Stomach (tissue), 8 donors: ENCODE measurements at regions not wholly inside any gene's neighbourhood (a gene's known extent, or its start where the extent isn't known, plus 50 kb on each side); places are given as distances from the start of the nearest gene placed in this dataset.

ENCODE experiments used
- DNase-seq, 2 donors: peaks; one replicate each; pipeline versions ENCODE4 v3.0.0 to v3.0.0-alpha.2; 2013 to 2019
- H3K27ac ChIP-seq, 5 donors: fragments of 200-600 bp in 4 of 5; sonication (generic) in 4 of 5; one replicate each; pipeline ENCODE4 v1.5.1; 2013 to 2019; ENCODE audit warnings: mild to moderate bottlenecking in 1 of 5, moderate library complexity in 1 of 5
- H3K27me3 ChIP-seq, 3 donors: fragments of 200-600 bp; sonication (generic); one replicate each; pipeline ENCODE4 v1.5.1; 2017 to 2019; ENCODE audit warnings: mixed run types in 1 of 3
- H3K36me3 ChIP-seq, 4 donors: fragments of 200-600 bp; sonication (generic); 1 replicate in 3 of 4; 2 replicates in 1 of 4; pipeline ENCODE4 v1.5.1; 2016 to 2019
- H3K4me1 ChIP-seq, 4 donors: fragments of 200-600 bp; sonication (generic); one replicate each; pipeline ENCODE4 v1.5.1; 2016 to 2019
- H3K4me3 ChIP-seq, 4 donors: fragments of 200-600 bp; sonication (generic) in 3 of 4; one replicate each; pipeline ENCODE4 v1.5.1; 2016 to 2019; ENCODE audit warnings: mild to moderate bottlenecking in 1 of 4
- H3K9me3 ChIP-seq, 4 donors: fragments of 200-600 bp; sonication (generic); one replicate each; pipeline ENCODE4 v1.5.1; 2016 to 2019
- EP300 ChIP-seq: sonication (generic); formaldehyde crosslinking; IDR thresholded peaks from one replicate; pipeline ENCODE4 v1.6.1; 2017; ENCODE audit warnings: antibody characterized with exemption
- POLR2A ChIP-seq, 4 donors: fragments of 450-650 bp; IDR thresholded peaks; one replicate each; pipeline ENCODE4 v1.6.1; 2016; ENCODE audit warnings: antibody characterized with exemption in 4 of 4, control low read depth in 2 of 4, mild to moderate bottlenecking in 1 of 4, moderate library complexity in 1 of 4
- POLR2AphosphoS5 ChIP-seq, 3 donors: sonication (generic); formaldehyde crosslinking; IDR thresholded peaks; one replicate each; pipeline ENCODE4 v1.6.1; 2016; ENCODE audit warnings: antibody characterized with exemption in 3 of 3
- WGBS, 5 donors: extraction: QIAGEN DNeasy Blood & Tissue Kit in 3 of 5; methylation state at CpG; one replicate each; pipeline versions ENCODE4 v1.1.5 to v1.1.7; 2013 to 2018; 5-methylcytosine and 5-hydroxymethylcytosine counted together
- intact Hi-C: fragments of 100-400 bp; cut with DNase I; formaldehyde crosslinking; loops from one replicate; pipeline ENCODE4 v1.15.1; 2023; ENCODE audit warnings: low total_unique reads
- TF ChIP-seq, protein P1 (sequence below), 7 experiments: fragments of 450-650 bp in 4 of 7; fragments of 200-600 bp in 3 of 7; sonication (generic) in 3 of 7; IDR thresholded peaks; one replicate each; pipeline ENCODE4 v1.5.1; 2016 to 2019; ENCODE audit warnings: antibody characterized with exemption in 7 of 7, control low read depth in 2 of 7, mild to moderate bottlenecking in 1 of 7
- donor health status: healthy with polysubstance abuse.
- donor health status: Bipolar disorder and iron deficiency.
- donor health status: healthy.

DNA sequence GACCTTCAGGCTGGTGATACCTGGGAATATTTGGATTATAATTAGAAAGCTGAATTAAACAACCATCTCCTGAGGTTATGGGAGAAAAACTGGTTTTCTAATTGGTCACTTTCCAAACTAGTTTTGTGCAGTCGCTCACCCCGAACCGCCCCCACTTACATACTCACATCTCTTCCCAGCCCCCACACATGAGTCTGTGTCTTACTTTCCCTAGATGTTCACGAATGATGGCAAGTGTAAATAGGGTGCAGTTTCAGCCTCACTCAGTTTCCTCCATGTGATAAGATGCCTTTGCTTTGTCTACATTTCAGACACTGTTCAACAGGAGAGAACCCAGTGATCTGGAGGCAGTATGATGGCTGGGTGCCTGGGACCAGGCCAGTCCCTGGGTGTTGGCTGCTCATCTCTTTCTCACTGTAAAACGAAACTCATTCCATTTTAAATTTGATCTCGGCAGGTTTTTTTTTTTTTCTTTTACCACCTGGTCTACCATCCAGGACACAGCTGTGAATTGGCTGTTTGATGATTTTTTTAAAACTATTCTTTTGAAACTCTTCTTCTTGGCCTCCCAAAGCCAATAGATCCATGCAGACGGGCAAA lies 164.3 kb upstream of the RAB4A start:
- no peaks in the 10 kb centered on the region for H3K9me3 ChIP-seq
- no peak overlapping the region for H3K4me3 ChIP-seq
- TF ChIP-seq POLR2AphosphoS5 (IDR thresholded peaks at IDR 0.05), result no peak
- no peak for TF ChIP-seq POLR2A (IDR thresholded peaks at IDR 0.05)
- TF ChIP-seq EP300, result no peak
- TF ChIP-seq, protein P1, sequence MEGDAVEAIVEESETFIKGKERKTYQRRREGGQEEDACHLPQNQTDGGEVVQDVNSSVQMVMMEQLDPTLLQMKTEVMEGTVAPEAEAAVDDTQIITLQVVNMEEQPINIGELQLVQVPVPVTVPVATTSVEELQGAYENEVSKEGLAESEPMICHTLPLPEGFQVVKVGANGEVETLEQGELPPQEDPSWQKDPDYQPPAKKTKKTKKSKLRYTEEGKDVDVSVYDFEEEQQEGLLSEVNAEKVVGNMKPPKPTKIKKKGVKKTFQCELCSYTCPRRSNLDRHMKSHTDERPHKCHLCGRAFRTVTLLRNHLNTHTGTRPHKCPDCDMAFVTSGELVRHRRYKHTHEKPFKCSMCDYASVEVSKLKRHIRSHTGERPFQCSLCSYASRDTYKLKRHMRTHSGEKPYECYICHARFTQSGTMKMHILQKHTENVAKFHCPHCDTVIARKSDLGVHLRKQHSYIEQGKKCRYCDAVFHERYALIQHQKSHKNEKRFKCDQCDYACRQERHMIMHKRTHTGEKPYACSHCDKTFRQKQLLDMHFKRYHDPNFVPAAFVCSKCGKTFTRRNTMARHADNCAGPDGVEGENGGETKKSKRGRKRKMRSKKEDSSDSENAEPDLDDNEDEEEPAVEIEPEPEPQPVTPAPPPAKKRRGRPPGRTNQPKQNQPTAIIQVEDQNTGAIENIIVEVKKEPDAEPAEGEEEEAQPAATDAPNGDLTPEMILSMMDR (IDR thresholded peaks at IDR 0.05), result no peak
- no peak overlapping the region for H3K27ac ChIP-seq
- H3K4me1 ChIP-seq, result peaks cover 26 to 70% (median 51%) of the 10 kb centered on the region in 4 donors
- WGBS, 5 donors, result 73 to 88% (median 83%) methylated on average over 7 of the region's 7 CpGs
- intact Hi-C loops, result no loop called here
- H3K27me3 ChIP-seq, result no peaks in the 10 kb centered on the region
- DNase-seq, result no peak
- H3K36me3 ChIP-seq, result no peaks in the 10 kb centered on the region

DNA sequence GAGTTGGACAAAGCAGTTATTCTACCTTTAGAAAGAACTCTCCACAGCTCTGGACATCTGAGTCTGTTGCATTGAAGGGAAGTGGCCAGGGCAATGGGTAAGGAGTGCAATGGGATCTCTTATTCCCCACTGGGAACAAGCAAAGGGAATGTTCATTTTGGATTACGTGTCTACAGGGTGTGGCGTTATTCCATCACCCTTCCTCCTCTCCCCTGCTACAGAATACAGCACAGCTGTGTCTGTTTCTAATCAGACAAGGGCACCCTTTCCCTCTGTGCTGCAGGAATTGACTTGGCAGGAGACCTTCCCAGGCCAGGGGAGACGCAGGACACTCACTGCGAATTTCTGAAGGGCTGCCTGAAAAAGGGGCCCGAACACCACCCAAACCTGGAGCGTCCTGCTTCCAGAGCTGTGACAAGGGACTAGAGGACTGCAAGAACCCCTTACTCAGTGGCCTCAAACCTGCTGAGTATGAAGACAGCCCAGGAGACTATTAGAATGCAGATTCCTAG lies 163.6 kb upstream of the RAB4A start:
- intact Hi-C loops, result no loop called here
- H3K27me3 ChIP-seq, result no peaks in the 10 kb centered on the region
- H3K27ac ChIP-seq, result no peak overlapping the region
- no peak for DNase-seq
- peaks cover 32 to 77% (median 59%) of the 10 kb centered on the region in 4 donors for H3K4me1 ChIP-seq
- 70 to 89% (median 81%) methylated on average over 5 to 6 of the region's 6 CpGs for WGBS, 5 donors
- TF ChIP-seq POLR2AphosphoS5 (IDR thresholded peaks at IDR 0.05) (no peak), EP300 (no peak), POLR2A (IDR thresholded peaks at IDR 0.05) (no peak)
- TF ChIP-seq, protein P1 (IDR thresholded peaks at IDR 0.05), result no peak
- no peaks in the 10 kb centered on the region for H3K9me3 ChIP-seq
- H3K36me3 ChIP-seq, result no peaks in the 10 kb centered on the region
- no peak overlapping the region for H3K4me3 ChIP-seq

DNA sequence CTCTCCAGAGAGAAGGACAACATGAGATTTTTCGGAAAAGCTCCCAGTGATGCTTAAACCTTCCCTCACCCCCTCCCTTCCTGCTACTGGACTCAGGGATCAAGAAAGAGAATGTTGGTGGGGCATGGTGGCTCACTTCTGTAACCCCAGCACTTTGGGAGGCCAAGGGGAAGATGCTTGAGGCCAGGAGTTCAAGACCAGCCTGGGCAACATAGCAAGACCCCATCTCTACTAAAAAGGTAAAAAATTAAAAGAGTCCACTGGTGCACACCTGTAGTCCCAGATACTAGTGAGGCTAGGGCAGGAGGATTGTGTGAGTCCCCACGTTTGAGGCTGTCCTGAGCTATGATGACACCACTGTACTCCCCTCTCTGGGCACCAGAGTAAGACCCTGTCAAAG lies 162.9 kb upstream of the RAB4A start:
- Histone ChIP-seq H3K4me1 (peaks cover 35 to 78% (median 56%) of the 10 kb centered on the region in 4 donors), H3K36me3 (no peaks in the 10 kb centered on the region), H3K4me3 (no peak overlapping the region), H3K9me3 (no peaks in the 10 kb centered on the region), H3K27me3 (no peaks in the 10 kb centered on the region), H3K27ac (peak overlapping the region in 2 of 5 donors; percentile 76 to 85)
- intact Hi-C loops, result no loop called here
- no peak for DNase-seq
- no peak for TF ChIP-seq EP300
- TF ChIP-seq, protein P1 (IDR thresholded peaks at IDR 0.05), result no peak
- WGBS, 5 donors, result 68 to 93% (median 90%) methylated on average over 2 of the region's 2 CpGs

DNA sequence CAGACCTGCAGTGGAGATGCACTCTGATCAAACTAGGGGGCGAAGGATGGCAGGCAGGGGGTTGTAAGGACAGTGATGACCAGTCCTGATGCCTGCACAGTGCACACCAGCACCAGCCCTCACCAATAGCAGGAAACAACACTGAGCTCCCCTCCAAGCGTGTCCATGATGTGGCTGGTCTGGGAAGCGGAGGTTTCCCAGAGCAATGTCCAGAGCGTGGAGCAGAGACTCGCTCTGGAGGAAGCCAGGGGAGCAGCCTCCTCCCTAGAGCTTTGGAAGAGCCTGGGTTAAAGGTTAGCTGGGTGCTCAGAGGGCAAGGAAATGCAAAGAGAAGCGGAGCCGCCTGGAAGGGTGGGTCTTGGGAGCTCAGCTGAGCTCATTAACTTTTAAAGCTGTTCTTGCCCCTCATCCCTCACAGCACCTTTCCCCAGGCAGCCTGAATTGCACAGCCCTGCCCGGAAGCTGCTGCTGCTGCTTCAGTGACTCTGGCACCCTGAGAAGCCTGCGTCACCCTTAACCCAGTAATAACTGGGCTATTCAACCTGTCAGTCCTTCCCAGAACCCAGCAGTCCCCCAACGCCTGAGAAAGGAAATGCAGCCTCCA lies 162.2 kb upstream of the RAB4A start:
- peak; percentile 53 to 84 for DNase-seq
- H3K27ac ChIP-seq, result peak overlapping the region in 4 of 5 donors; percentile 45 to 85 (median 70)
- 51 to 71% (median 68%) methylated on average over 10 of the region's 10 CpGs for WGBS, 5 donors

More for the DNA sequence above, 162.2 kb upstream of the RAB4A start:
- Histone ChIP-seq H3K4me1 (peaks cover 34 to 80% (median 55%) of the 10 kb centered on the region in 4 donors), H3K9me3 (no peaks in the 10 kb centered on the region), H3K4me3 (no peak overlapping the region), H3K27me3 (no peaks in the 10 kb centered on the region), H3K36me3 (no peaks in the 10 kb centered on the region)
- TF ChIP-seq EP300 (no peak), POLR2AphosphoS5 (IDR thresholded peaks at IDR 0.05) (peak in 2 of 3 donors; percentile 28 to 41), POLR2A (IDR thresholded peaks at IDR 0.05) (no peak)
- TF ChIP-seq, protein P1 (IDR thresholded peaks at IDR 0.05), result no peak
- intact Hi-C loops, result no loop called here
